NT2/D1 (cell line): ENCODE measurements at regions not wholly inside any gene's neighbourhood (a gene's known extent, or its start where the extent isn't known, plus 50 kb on each side); places are given as distances from the start of the nearest gene placed in this dataset.
"Not testable (repeated sequence)": the region's sequence is repeated elsewhere in the genome, so short reads cannot be mapped to it uniquely, and the experiment has no call there.

Source experiments
- DNase-seq: peaks from one replicate; pipeline ENCODE4 v3.0.0-alpha.2; 2011; ENCODE audit warnings: low read depth, low spot score
- H3K27me3 ChIP-seq: 2 replicates; pipeline ENCODE4 v1.6.0; 2011; ENCODE audit warnings: mild to moderate bottlenecking; ENCODE audit not compliant: insufficient read length, insufficient read depth
- H3K36me3 ChIP-seq: 2 replicates; pipeline ENCODE4 v1.6.1; 2011; ENCODE audit warnings: mild to moderate bottlenecking, low read length, mixed read lengths; ENCODE audit not compliant: insufficient read depth, insufficient read length
- H3K4me1 ChIP-seq: 2 replicates; pipeline ENCODE4 v1.5.1; 2011; ENCODE audit not compliant: insufficient read depth, insufficient read length
- H3K4me3 ChIP-seq: 2 replicates; pipeline ENCODE4 v1.5.1; 2011; ENCODE audit warnings: low read depth; ENCODE audit not compliant: insufficient read length
- H3K9ac ChIP-seq: 2 replicates; pipeline ENCODE4 v1.6.0; 2011; ENCODE audit warnings: low read depth; ENCODE audit not compliant: insufficient read length
- H3K9me3 ChIP-seq: 2 replicates; pipeline ENCODE4 v1.5.1; 2011; ENCODE audit warnings: mild to moderate bottlenecking, low read length; ENCODE audit not compliant: insufficient read depth
- SUZ12 ChIP-seq: IDR thresholded peaks from 2 replicates; pipeline ENCODE4 v1.6.1; 2011; ENCODE audit not compliant: insufficient read length, insufficient read depth; ENCODE audit errors: extremely low read depth
- YY1 ChIP-seq: IDR thresholded peaks from 2 replicates; pipeline ENCODE4 v1.6.1; 2011; ENCODE audit not compliant: insufficient read length, insufficient read depth
- ZNF274 ChIP-seq: IDR thresholded peaks from 2 replicates; pipeline ENCODE4 v1.6.1; 2011; ENCODE audit warnings: mild to moderate bottlenecking, low read depth, low read length

DNA sequence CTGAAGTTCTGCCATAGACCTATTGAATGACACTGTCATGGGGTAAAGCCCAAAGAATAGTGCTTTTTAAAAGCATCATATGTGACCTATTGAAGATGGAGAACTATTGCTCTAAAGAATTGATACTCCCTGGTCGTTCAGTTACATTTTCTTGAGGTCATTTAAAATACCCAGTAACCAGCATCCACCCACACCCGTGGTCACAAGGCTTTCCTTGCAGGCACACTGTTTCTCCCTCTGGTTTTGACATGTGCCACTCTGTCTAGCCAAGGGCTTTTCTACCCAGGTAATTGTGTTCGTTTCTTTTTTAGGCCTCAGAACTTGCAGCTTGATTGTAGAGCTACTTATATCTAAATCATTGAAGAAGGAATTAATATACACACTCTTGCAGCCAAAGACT, 68.3 kb upstream of the LYZL2 start:
- H3K4me1 ChIP-seq = peaks cover 5% of the 10 kb centered on the region

DNA sequence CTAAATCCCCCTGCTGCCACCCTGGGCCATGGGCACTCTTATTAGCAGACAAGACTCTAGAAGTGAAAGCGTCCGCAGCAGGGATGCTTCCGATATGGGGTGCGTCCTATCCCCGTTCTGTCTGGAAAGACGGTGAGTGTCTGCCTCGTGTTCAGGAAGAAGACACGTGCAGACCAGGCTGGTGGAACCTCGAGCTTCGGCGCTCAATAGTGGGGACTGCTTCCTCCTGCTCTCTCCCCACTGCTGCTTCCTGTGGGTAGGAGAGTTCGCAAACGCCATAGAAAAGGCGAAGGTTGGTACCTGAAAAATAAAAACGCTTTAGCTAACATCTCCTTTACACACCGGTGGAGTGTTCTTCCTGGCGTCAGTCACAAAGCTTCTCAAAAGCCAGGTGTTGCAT, 67.7 kb upstream of the LYZL2 start:
- DNase-seq, H3K27me3 ChIP-seq, H3K9ac ChIP-seq, H3K36me3 ChIP-seq, H3K9me3 ChIP-seq, H3K4me1 ChIP-seq, H3K4me3 ChIP-seq: not testable (repeated sequence)

More for the DNA sequence above, 68.3 kb upstream of the LYZL2 start:
- no peak overlapping the region for H3K9ac ChIP-seq
- no peak for DNase-seq
- no peaks in the 10 kb centered on the region for H3K36me3 ChIP-seq
- no peak for TF ChIP-seq SUZ12
- no peak for TF ChIP-seq YY1
- TF ChIP-seq ZNF274 = no peak
- no peaks in the 10 kb centered on the region for H3K9me3 ChIP-seq
- H3K27me3 ChIP-seq = no peaks in the 10 kb centered on the region
- H3K4me3 ChIP-seq = no peak overlapping the region

DNA sequence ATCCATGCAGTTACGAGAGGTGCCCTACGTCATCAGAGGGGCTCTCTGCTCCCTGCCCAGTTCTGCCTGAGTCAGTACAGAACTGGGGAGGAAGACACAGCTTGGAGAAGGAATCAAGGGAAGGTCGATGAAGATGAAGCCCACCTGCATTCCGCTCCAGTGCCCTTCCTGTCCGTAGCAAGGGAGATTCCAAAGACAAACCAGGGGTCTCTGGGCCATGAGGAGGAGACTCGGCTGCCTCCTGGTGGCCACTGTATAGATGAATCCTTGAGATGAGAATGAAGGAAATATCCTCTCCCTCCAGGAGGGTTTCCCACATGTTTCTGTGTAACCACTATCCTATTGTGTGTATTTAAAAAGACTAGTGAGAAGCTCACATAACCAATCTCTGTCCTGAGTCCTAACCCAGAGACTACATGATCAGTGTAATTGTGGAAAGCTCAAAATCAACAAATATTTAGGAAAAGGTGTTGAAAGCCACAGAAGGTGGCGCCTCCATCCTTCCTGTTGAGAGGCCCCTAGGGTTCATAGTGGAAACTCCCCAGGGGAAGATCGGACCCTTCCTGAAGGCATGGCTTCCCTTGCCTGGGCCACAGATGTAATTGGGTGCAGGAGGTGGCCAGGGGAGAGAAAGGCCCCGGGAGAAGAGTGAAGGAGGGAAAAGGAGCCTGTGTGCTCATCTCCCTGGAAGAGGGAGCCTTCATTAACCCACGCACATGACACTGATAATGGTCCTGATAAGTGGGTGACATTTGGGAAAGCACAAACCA, 67.0 kb upstream of the LYZL2 start:
- H3K4me3 ChIP-seq, H3K27me3 ChIP-seq, H3K9ac ChIP-seq, H3K36me3 ChIP-seq, H3K4me1 ChIP-seq, DNase-seq, H3K9me3 ChIP-seq: not testable (repeated sequence)

- not testable (repeated sequence) for H3K9me3 ChIP-seq, H3K4me1 ChIP-seq, DNase-seq, H3K9ac ChIP-seq, H3K4me3 ChIP-seq, H3K36me3 ChIP-seq, H3K27me3 ChIP-seq
Observed at GRCh38 chr10:30695481-30696236, 66.1 kb upstream of the LYZL2 start.

DNA sequence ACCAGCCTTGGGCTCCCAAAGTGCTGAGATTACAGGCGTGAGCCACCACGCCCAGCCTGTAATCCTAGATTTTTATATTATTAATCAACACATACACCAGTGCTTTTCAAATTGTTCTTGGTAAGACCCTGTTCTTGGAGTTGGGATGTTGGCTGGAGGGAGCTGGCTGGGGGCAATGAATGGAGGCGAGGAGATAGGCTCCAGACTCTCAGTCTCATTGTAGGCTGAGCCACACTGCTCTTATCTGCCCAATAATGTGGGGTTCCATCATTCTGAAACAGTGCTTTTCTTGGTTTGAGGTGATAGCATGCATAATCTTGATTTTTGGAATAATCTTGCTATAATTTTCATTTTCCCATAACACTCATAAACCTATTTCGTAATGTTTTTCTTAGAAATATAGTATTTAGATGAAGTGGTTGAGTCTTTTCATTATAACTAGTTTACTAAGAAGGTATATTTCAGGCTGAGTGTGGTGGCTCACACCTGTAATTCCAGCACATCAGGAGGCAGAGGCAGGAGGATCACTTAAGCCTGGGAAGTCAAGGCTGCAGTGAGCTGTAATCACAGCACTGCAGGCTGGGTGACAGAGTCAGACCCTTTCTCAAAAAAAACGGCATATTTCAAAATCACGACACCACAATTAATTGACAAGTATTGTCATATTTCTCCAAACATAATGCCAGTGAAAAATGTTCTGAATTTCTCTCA, 65.1 kb upstream of the LYZL2 start:
- peaks cover 3% of the 10 kb centered on the region for H3K4me1 ChIP-seq
- H3K9ac ChIP-seq = no peak overlapping the region
- no peaks in the 10 kb centered on the region for H3K27me3 ChIP-seq
- no peak overlapping the region for H3K4me3 ChIP-seq
- H3K36me3 ChIP-seq = no peaks in the 10 kb centered on the region
- DNase-seq = no peak
- no peaks in the 10 kb centered on the region for H3K9me3 ChIP-seq
- no peak for TF ChIP-seq YY1
- no peak for TF ChIP-seq SUZ12

DNA sequence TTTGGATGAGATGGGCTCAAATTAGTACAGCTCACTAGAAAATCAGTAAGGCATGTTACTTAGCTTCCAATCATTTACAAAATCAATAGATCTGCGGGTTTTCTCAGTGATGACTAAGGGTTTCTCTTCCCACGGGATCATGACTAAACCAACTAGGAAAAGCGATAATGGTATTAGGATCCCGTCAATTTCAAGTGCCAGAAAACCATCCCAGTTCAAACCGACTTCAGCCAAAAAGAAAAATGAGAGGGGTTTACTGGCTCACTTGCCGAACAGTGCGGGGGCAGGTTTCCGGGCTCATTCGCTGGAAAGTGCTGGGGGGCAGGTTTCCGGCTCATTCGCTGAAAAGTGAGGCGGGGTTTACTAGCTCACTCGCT, 62.1 kb upstream of the LYZL2 start:
- no peak for TF ChIP-seq ZNF274
- TF ChIP-seq YY1 = no peak
- no peak for TF ChIP-seq SUZ12
- no peaks in the 10 kb centered on the region for H3K9me3 ChIP-seq
- H3K27me3 ChIP-seq = no peaks in the 10 kb centered on the region
- no peak overlapping the region for H3K9ac ChIP-seq
- no peaks in the 10 kb centered on the region for H3K36me3 ChIP-seq
- no peak overlapping the region for H3K4me3 ChIP-seq
- DNase-seq = no peak
- H3K4me1 ChIP-seq = peaks cover 3% of the 10 kb centered on the region

- H3K27me3 ChIP-seq, H3K4me3 ChIP-seq, DNase-seq, H3K9me3 ChIP-seq, H3K9ac ChIP-seq, H3K4me1 ChIP-seq, H3K36me3 ChIP-seq: not testable (repeated sequence)
Observed at GRCh38 chr10:30690948-30691638, 61.5 kb upstream of the LYZL2 start.
